H9 (cell line): ENCODE measurements at regions not wholly inside any gene's neighbourhood (a gene's known extent, or its start where the extent isn't known, plus 50 kb on each side); places are given as distances from the start of the nearest gene placed in this dataset.

Experiments used
- DNase-seq: peaks from one replicate; pipeline ENCODE4 v3.0.0-alpha.2; 2017
- H2AFZ ChIP-seq: one replicate; pipeline ENCODE4 v1.6.1; 2013; ENCODE audit warnings: mild to moderate bottlenecking, low read length, control low read depth, moderate library complexity
- H2AK5ac ChIP-seq: 2 replicates; pipeline ENCODE4 v1.6.1; 2013; ENCODE audit warnings: low read length, control low read depth, mixed read lengths; ENCODE audit not compliant: insufficient read length
- H2BK120ac ChIP-seq: one replicate; pipeline ENCODE4 v1.6.1; 2013; ENCODE audit warnings: low read depth, mild to moderate bottlenecking, low read length, control low read depth, inconsistent platforms; ENCODE audit not compliant: poor library complexity, severe bottlenecking
- H2BK12ac ChIP-seq: 2 replicates; pipeline ENCODE4 v1.6.1; 2013; ENCODE audit warnings: low read length, control low read depth, mixed read lengths, low read depth; ENCODE audit not compliant: insufficient read length
- H2BK15ac ChIP-seq: 2 replicates; pipeline ENCODE4 v1.6.1; 2013; ENCODE audit warnings: low read depth, low read length, control low read depth
- H2BK20ac ChIP-seq: one replicate; pipeline ENCODE4 v1.6.1; 2013; ENCODE audit warnings: low read depth, mild to moderate bottlenecking, low read length, control low read depth, inconsistent platforms; ENCODE audit not compliant: poor library complexity, severe bottlenecking
- H2BK5ac ChIP-seq: 2 replicates; pipeline ENCODE4 v1.6.1; 2013; ENCODE audit warnings: low read length, control low read depth, mixed read lengths; ENCODE audit not compliant: insufficient read length
- H3K14ac ChIP-seq: 2 replicates; pipeline ENCODE4 v1.6.1; 2013; ENCODE audit warnings: low read length, control low read depth; ENCODE audit not compliant: insufficient read depth
- H3K18ac ChIP-seq: 2 replicates; pipeline ENCODE4 v1.6.1; 2013; ENCODE audit warnings: low read depth, mild to moderate bottlenecking, mixed read lengths, low read length, control low read depth; ENCODE audit not compliant: insufficient read length
- H3K23ac ChIP-seq: 2 replicates; pipeline ENCODE4 v1.6.1; 2013; ENCODE audit warnings: low read length, control low read depth, mixed read lengths, low read depth; ENCODE audit not compliant: insufficient read length
- H3K23me2 ChIP-seq: 2 replicates; pipeline ENCODE4 v1.6.1; 2013; ENCODE audit warnings: low read depth, mild to moderate bottlenecking, mixed read lengths, low read length, control low read depth; ENCODE audit not compliant: insufficient read length, poor library complexity, severe bottlenecking
- H3K27ac ChIP-seq: 2 replicates; pipeline ENCODE4 v1.5.1; 2013; ENCODE audit warnings: low read length, control low read depth, mixed read lengths, low read depth; ENCODE audit not compliant: insufficient read length
- H3K27me3 ChIP-seq: 2 replicates; pipeline ENCODE4 v1.6.1; 2013; ENCODE audit warnings: low read length, control low read depth, inconsistent platforms; ENCODE audit not compliant: insufficient read depth
- H3K4ac ChIP-seq: 2 replicates; pipeline ENCODE4 v1.6.1; 2013; ENCODE audit warnings: low read depth, mild to moderate bottlenecking, control low read depth, inconsistent platforms, low read length, moderate library complexity
- H3K4me1 ChIP-seq: 2 replicates; pipeline ENCODE4 v1.6.1; 2013; ENCODE audit warnings: low read length, control low read depth, inconsistent platforms; ENCODE audit not compliant: insufficient read depth
- H3K4me2 ChIP-seq: 2 replicates; pipeline ENCODE4 v1.6.1; 2013; ENCODE audit warnings: low read length, control low read depth, mixed read lengths; ENCODE audit not compliant: insufficient read length, insufficient read depth
- H3K56ac ChIP-seq: 2 replicates; pipeline ENCODE4 v1.6.1; 2013; ENCODE audit warnings: low read depth, mild to moderate bottlenecking, mixed read lengths, low read length, control low read depth; ENCODE audit not compliant: insufficient read length
- H3K79me1 ChIP-seq: 2 replicates; pipeline ENCODE4 v1.6.1; 2013; ENCODE audit warnings: low read depth, mild to moderate bottlenecking, moderate library complexity, low read length, control low read depth, inconsistent platforms; ENCODE audit not compliant: insufficient read depth, poor library complexity, severe bottlenecking
- H3K79me2 ChIP-seq: 2 replicates; pipeline ENCODE4 v1.6.1; 2013; ENCODE audit warnings: low read length, control low read depth, inconsistent platforms; ENCODE audit not compliant: insufficient read depth
- H3K9ac ChIP-seq: 2 replicates; pipeline ENCODE4 v1.6.1; 2013; ENCODE audit warnings: low read length, control low read depth, mixed read lengths; ENCODE audit not compliant: insufficient read length; ENCODE audit errors: extremely low read depth
- H3K9me3 ChIP-seq: one replicate; pipeline ENCODE4 v1.6.1; 2013; ENCODE audit warnings: low read depth, low read length, inconsistent platforms; ENCODE audit not compliant: control insufficient read depth
- H3T11ph ChIP-seq: one replicate; pipeline ENCODE4 v1.6.1; 2013; ENCODE audit warnings: mild to moderate bottlenecking, low read length, control low read depth, inconsistent platforms
- H4K20me1 ChIP-seq: one replicate; pipeline ENCODE4 v1.6.1; 2013; ENCODE audit not compliant: control insufficient read depth, insufficient read length, insufficient read depth
- H4K5ac ChIP-seq: 2 replicates; pipeline ENCODE4 v1.6.1; 2013; ENCODE audit warnings: low read depth, mild to moderate bottlenecking, mixed read lengths, low read length, control low read depth; ENCODE audit not compliant: insufficient read length
- H4K8ac ChIP-seq: replicated peaks from 2 replicates; pipeline ENCODE4 v1.6.1; 2013; ENCODE audit warnings: low read length, control low read depth, mixed read lengths, low read depth; ENCODE audit not compliant: insufficient read length
- H4K91ac ChIP-seq: 2 replicates; pipeline ENCODE4 v1.6.1; 2013; ENCODE audit warnings: low read depth, mild to moderate bottlenecking, moderate library complexity, mixed read lengths, low read length, control low read depth; ENCODE audit not compliant: insufficient read length
- H3K27ac Mint-ChIP-seq, 3 experiments: 2 replicates in 2 of 3; 3 replicates in 1 of 3; pipeline ENCODE4 v1.8.0; 2020 to 2021; ENCODE audit warnings: mixed read lengths in 3 of 3, mild to moderate bottlenecking in 1 of 3, moderate library complexity in 1 of 3
- H3K27me3 Mint-ChIP-seq: 2 replicates; pipeline ENCODE4 v1.8.0; 2021; ENCODE audit warnings: low read depth, mild to moderate bottlenecking, moderate library complexity, mixed read lengths
- H3K36me3 Mint-ChIP-seq, 3 experiments: 2 replicates in 2 of 3; 3 replicates in 1 of 3; pipeline ENCODE4 v1.8.0; 2020 to 2021; ENCODE audit warnings: low read depth in 3 of 3, mixed read lengths in 3 of 3; ENCODE audit not compliant: insufficient read depth in 1 of 3
- H3K4me1 Mint-ChIP-seq, 2 experiments: 2 replicates each; pipeline ENCODE4 v1.8.0; 2020; ENCODE audit warnings: mixed read lengths in 2 of 2
- H3K4me3 Mint-ChIP-seq, 2 experiments: 2 replicates in 1 of 2; 3 replicates in 1 of 2; pipeline ENCODE4 v1.8.0; 2020 to 2021; ENCODE audit warnings: mild to moderate bottlenecking in 2 of 2, mixed read lengths in 2 of 2, moderate library complexity in 1 of 2
- H3K9me3 Mint-ChIP-seq, 2 experiments: 2 replicates in 1 of 2; 3 replicates in 1 of 2; pipeline ENCODE4 v1.8.0; 2020; ENCODE audit warnings: mild to moderate bottlenecking in 2 of 2, mixed read lengths in 2 of 2, moderate library complexity in 1 of 2
- CTCF ChIP-seq: fragments of 200-600 bp; sonication (generic); conservative IDR thresholded peaks from 3 replicates; pipeline ENCODE4 v1.8.0; 2021; ENCODE audit warnings: antibody characterized with exemption, mild to moderate bottlenecking
- WGBS: extraction: QIAGEN DNeasy Blood & Tissue Kit; methylation state at CpG from one replicate; pipeline ENCODE4 v1.1.7; 2013; ENCODE audit warnings: missing lambda C conversion rate, low lambda C conversion rate, mixed read lengths; ENCODE audit not compliant: insufficient read length; ENCODE audit errors: extremely low coverage; 5-methylcytosine and 5-hydroxymethylcytosine counted together

DNA sequence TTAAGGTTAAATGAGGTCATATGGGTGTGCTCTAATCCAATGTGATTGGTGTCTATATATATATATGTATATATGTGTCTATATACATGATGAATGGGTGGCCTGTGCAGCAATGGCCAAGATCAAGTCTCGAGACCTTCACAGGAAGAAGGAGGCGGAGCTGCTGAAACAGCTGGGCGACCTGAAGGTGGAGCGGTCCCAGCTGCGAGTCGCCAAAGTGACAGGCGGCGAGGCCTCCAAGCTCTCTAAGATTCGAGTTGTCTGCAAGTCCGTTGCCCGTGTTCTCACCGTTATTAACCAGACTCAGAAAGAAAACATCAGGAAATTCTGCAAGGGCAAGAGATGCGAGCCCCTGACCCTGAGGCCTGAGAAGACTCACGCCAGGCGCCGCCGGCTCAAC is 109.8 kb downstream of the EFNB2 start:
- Histone ChIP-seq H4K20me1 (no peaks in the 10 kb centered on the region), H2BK5ac (no peak overlapping the region), H3K23ac (no peak overlapping the region), H3K14ac (no peak overlapping the region), H2AK5ac (no peak overlapping the region), H3K27me3 (no peaks in the 10 kb centered on the region), H3K18ac (no peak overlapping the region), H3K4ac (no peak overlapping the region), H2BK120ac (no peak overlapping the region), H2BK15ac (no peak overlapping the region), H4K8ac (no peak overlapping the region), H3K79me1 (no peaks in the 10 kb centered on the region), H3K27ac (no peak overlapping the region), H4K91ac (no peak overlapping the region), H3T11ph (no peak overlapping the region), H3K56ac (no peak overlapping the region), H3K4me1 (peaks cover 10% of the 10 kb centered on the region; the same call in 1 of the 2 replicates), H2AFZ (no peak overlapping the region), H3K79me2 (no peaks in the 10 kb centered on the region), H3K4me2 (no peak overlapping the region), H3K9me3 (no peaks in the 10 kb centered on the region), H4K5ac (no peak overlapping the region), H2BK12ac (no peak overlapping the region), H3K23me2 (no peaks in the 10 kb centered on the region), H2BK20ac (no peak overlapping the region), H3K9ac (no peak overlapping the region)
- Mint-ChIP-seq H3K9me3 (no peaks in the 10 kb centered on the region), H3K36me3 (no peaks in the 10 kb centered on the region), H3K4me1 (peaks cover 24 to 27% of the 10 kb centered on the region in 2 experiments), H3K27ac (no peak overlapping the region), H3K27me3 (no peaks in the 10 kb centered on the region), H3K4me3 (no peak overlapping the region)
- no CpG with 5 or more reads among the region's 17 CpGs for WGBS
- no peak for DNase-seq
- no peak for TF ChIP-seq CTCF
